HCT116 (cell line): ENCODE measurements at regions not wholly inside any gene's neighbourhood (a gene's known extent, or its start where the extent isn't known, plus 50 kb on each side); places are given as distances from the start of the nearest gene placed in this dataset.

Source experiments
- ATAC-seq: fragments of 200-7000 bp; cut with Tn5 transposase; 2 replicates; pipeline ENCODE4 v1.9.1; 2020; ENCODE audit warnings: mild to moderate bottlenecking, moderate library complexity
- BruUV-seq: library from RNA; stranded (reverse); fragments of 400-500 nt; replicated peaks from 2 replicates; lab custom pipeline; 2021; lab: Mats Ljungman, UMichigan
- CTCF ChIA-PET: fragments of 300-600 bp; sonication (Branson Sonifier 250); formaldehyde crosslinking; loops from one replicate; lab custom pipeline; 2021; ENCODE audit warnings: antibody characterized with exemption; lab: Charles Lee
- POLR2A ChIA-PET: fragments of 300-600, 350-600 bp; sonication (Branson Sonifier 250); formaldehyde crosslinking; loops from one replicate; lab custom pipeline; 2021; ENCODE audit warnings: antibody characterized with exemption; lab: Charles Lee
- RAD21 ChIA-PET, 2 experiments: fragments of 300-600 bp; sonication (Branson Sonifier 250); formaldehyde crosslinking; loops; one replicate each; lab custom pipeline; 2023; ENCODE audit warnings: low total read pairs in 2 of 2; ENCODE audit not compliant: uncharacterized antibody in 2 of 2, unreplicated experiment in 2 of 2, low non-redundant PET in 1 of 2; lab: Charles Lee
- DNase-seq: peaks from one replicate; pipeline ENCODE4 v3.0.0-alpha.2; 2010; ENCODE audit warnings: low read depth, low spot score
- H2AFZ ChIP-seq: fragments of 200-600 bp; shearing (Covaris generic), sonication (generic); 2 replicates; pipeline ENCODE4 v1.6.1; 2017; ENCODE audit warnings: low read depth, mixed run types, mixed read lengths, antibody characterized with exemption, low read length; ENCODE audit not compliant: poor library complexity, severe bottlenecking
- H3K27ac ChIP-seq: 2 replicates; pipeline ENCODE4 v1.5.1; 2012; ENCODE audit warnings: low read depth, low read length
- H3K27me3 ChIP-seq: fragments of 200-600 bp; sonication (generic); 2 replicates; pipeline ENCODE4 v1.6.1; 2016; ENCODE audit warnings: mixed run types, low read length, mixed read lengths; ENCODE audit not compliant: insufficient read depth
- H3K36me3 ChIP-seq, 2 experiments: fragments of 200-500 bp in 1 of 2; fragments of 200-600 bp in 1 of 2; sonication (Bioruptor generic) in 1 of 2; sonication (generic) in 1 of 2; 2 replicates each; pipeline versions ENCODE4 v1.5.1 to v1.6.1; 2014 to 2016; ENCODE audit warnings: low read length in 2 of 2, inconsistent platforms in 1 of 2, mixed read lengths in 1 of 2, mixed run types in 1 of 2; ENCODE audit not compliant: insufficient read depth in 2 of 2, control insufficient read depth in 1 of 2
- H3K4me1 ChIP-seq, 2 experiments: fragments of 200-600 bp in 1 of 2; sonication (generic) in 1 of 2; 2 replicates each; pipeline versions ENCODE4 v1.5.1 to v1.6.1; 2012 to 2017; ENCODE audit warnings: low read length in 2 of 2, inconsistent platforms in 1 of 2, mild to moderate bottlenecking in 1 of 2, mixed read lengths in 1 of 2, mixed run types in 1 of 2, moderate library complexity in 1 of 2; ENCODE audit not compliant: insufficient read depth in 2 of 2, control insufficient read depth in 1 of 2
- H3K4me2 ChIP-seq: fragments of 200-600 bp; sonication (generic); 2 replicates; pipeline ENCODE4 v1.6.1; 2017; ENCODE audit warnings: mixed run types, low read length, mixed read lengths
- H3K4me3 ChIP-seq, 2 experiments: fragments of 200-600 bp in 1 of 2; sonication (generic) in 1 of 2; replicated peaks in 1 of 2; 2 replicates each; pipeline ENCODE4 v1.5.1; 2011 to 2016; ENCODE audit warnings: low read length in 2 of 2, control low read depth in 1 of 2, low read depth in 1 of 2, mild to moderate bottlenecking in 1 of 2, mixed read lengths in 1 of 2, mixed run types in 1 of 2
- H3K79me2 ChIP-seq: fragments of 200-600 bp; sonication (generic); 2 replicates; pipeline ENCODE4 v1.6.1; 2017; ENCODE audit warnings: mild to moderate bottlenecking, mixed run types, low read length, moderate library complexity, mixed read lengths; ENCODE audit not compliant: insufficient read depth
- H3K9ac ChIP-seq: fragments of 200-600 bp; sonication (generic); 2 replicates; pipeline ENCODE4 v1.6.1; 2016; ENCODE audit warnings: low read length, mixed read lengths
- H3K9me2 ChIP-seq: fragments of 200-600 bp; sonication (generic), shearing (Covaris generic); 2 replicates; pipeline ENCODE4 v1.6.1; 2017; ENCODE audit warnings: mixed run types, mild to moderate bottlenecking, moderate library complexity; ENCODE audit not compliant: insufficient read depth
- H3K9me3 ChIP-seq, 2 experiments: fragments of 200-500 bp in 1 of 2; fragments of 200-600 bp in 1 of 2; sonication (Bioruptor generic) in 1 of 2; sonication (generic) in 1 of 2; 2 replicates each; pipeline ENCODE4 v1.6.1; 2014 to 2017; ENCODE audit warnings: low read length in 2 of 2, mixed read lengths in 2 of 2, inconsistent platforms in 1 of 2, low read depth in 1 of 2, mild to moderate bottlenecking in 1 of 2, mixed run types in 1 of 2, moderate library complexity in 1 of 2; ENCODE audit not compliant: control insufficient read depth in 1 of 2, insufficient read depth in 1 of 2
- H4K20me1 ChIP-seq: fragments of 200-600 bp; sonication (generic), shearing (Covaris generic); 2 replicates; pipeline ENCODE4 v1.6.1; 2017; ENCODE audit warnings: mixed run types, mild to moderate bottlenecking, moderate library complexity; ENCODE audit not compliant: insufficient read depth
- CEBPB ChIP-seq: IDR thresholded peaks from 2 replicates; pipeline ENCODE4 v1.6.1; 2012; ENCODE audit warnings: low read depth
- SIN3A ChIP-seq: IDR thresholded peaks from 2 replicates; pipeline ENCODE4 v1.6.1; 2012; ENCODE audit warnings: low read depth
- intact Hi-C: fragments of 100-400 bp; cut with micrococcal nuclease; formaldehyde crosslinking; loops from 2 replicates; pipeline ENCODE4 v1.10.0; 2022
- TF ChIP-seq, protein P1 (sequence below): IDR thresholded peaks from 2 replicates; pipeline ENCODE4 v1.6.1; 2012; ENCODE audit warnings: low read depth
- TF ChIP-seq, protein P2 (sequence below): IDR thresholded peaks from 2 replicates; pipeline ENCODE4 v1.6.1; 2012
- TF ChIP-seq, protein P3 (sequence below): IDR thresholded peaks from 2 replicates; pipeline ENCODE4 v1.6.1; 2012

DNA sequence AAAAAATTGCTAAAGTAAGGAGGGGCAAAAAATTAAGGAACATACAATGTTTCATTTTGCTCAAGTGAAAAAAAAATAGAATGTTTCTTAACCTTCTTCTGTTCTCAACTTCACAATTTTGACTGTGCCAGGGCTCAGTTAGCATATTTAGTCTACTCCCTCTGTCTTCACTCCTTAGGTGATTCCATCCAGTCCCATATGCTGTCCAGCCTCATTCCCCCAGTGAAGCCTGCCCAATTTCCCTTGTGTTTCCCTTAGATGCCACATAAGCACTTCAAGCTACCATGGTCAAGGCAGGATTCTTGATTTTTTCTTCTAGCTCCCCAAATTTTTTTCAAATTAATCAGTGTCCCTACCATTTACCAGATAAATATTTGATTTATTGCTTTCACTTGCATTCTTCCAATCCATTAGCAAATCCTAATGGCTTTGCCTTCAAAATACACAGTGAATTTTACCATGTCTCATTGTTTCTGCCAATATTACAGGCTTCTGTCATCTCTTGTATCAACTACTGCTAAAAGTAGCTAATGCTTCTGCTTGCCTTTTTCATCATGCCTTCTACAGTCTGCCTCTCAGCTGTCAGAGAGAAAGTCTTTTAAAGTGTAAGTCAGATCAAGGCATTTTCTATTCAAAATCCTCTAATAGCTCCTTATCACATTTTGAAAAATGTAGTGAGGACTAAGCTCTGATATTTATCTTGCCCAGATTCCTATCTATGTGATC, 166.8 kb downstream of the MACC1 start:
- H3K27ac ChIP-seq: no peak overlapping the region
- TF ChIP-seq, protein P1, sequence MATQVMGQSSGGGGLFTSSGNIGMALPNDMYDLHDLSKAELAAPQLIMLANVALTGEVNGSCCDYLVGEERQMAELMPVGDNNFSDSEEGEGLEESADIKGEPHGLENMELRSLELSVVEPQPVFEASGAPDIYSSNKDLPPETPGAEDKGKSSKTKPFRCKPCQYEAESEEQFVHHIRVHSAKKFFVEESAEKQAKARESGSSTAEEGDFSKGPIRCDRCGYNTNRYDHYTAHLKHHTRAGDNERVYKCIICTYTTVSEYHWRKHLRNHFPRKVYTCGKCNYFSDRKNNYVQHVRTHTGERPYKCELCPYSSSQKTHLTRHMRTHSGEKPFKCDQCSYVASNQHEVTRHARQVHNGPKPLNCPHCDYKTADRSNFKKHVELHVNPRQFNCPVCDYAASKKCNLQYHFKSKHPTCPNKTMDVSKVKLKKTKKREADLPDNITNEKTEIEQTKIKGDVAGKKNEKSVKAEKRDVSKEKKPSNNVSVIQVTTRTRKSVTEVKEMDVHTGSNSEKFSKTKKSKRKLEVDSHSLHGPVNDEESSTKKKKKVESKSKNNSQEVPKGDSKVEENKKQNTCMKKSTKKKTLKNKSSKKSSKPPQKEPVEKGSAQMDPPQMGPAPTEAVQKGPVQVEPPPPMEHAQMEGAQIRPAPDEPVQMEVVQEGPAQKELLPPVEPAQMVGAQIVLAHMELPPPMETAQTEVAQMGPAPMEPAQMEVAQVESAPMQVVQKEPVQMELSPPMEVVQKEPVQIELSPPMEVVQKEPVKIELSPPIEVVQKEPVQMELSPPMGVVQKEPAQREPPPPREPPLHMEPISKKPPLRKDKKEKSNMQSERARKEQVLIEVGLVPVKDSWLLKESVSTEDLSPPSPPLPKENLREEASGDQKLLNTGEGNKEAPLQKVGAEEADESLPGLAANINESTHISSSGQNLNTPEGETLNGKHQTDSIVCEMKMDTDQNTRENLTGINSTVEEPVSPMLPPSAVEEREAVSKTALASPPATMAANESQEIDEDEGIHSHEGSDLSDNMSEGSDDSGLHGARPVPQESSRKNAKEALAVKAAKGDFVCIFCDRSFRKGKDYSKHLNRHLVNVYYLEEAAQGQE: no peak
- no peak for TF ChIP-seq SIN3A
- TF ChIP-seq, protein P2, sequence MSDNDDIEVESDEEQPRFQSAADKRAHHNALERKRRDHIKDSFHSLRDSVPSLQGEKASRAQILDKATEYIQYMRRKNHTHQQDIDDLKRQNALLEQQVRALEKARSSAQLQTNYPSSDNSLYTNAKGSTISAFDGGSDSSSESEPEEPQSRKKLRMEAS: no peak
- TF ChIP-seq CEBPB: no peak
- TF ChIP-seq, protein P3, sequence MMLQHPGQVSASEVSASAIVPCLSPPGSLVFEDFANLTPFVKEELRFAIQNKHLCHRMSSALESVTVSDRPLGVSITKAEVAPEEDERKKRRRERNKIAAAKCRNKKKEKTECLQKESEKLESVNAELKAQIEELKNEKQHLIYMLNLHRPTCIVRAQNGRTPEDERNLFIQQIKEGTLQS: no peak
- H3K4me1 ChIP-seq: no peaks in the 10 kb centered on the region
- CTCF ChIA-PET: no interaction called here
- no TSS peak for BruUV-seq
- H3K9me3 ChIP-seq: no peaks in the 10 kb centered on the region
- no peak overlapping the region for H3K4me3 ChIP-seq
- DNase-seq (no peak), ATAC-seq (no peak)
- no peaks in the 10 kb centered on the region for H4K20me1 ChIP-seq
- H3K9me2 ChIP-seq: no peaks in the 10 kb centered on the region
- H3K79me2 ChIP-seq: no peaks in the 10 kb centered on the region
- no peak overlapping the region for H3K4me2 ChIP-seq
- H3K36me3 ChIP-seq: no peaks in the 10 kb centered on the region
- POLR2A ChIA-PET: no interaction called here
- no peak overlapping the region for H2AFZ ChIP-seq
- intact Hi-C loops: no loop called here
- H3K9ac ChIP-seq: no peak overlapping the region
- RAD21 ChIA-PET: no interaction called here
- no peaks in the 10 kb centered on the region for H3K27me3 ChIP-seq
